Spleen (tissue), 7 donors: ENCODE measurements at regions not wholly inside any gene's neighbourhood (a gene's known extent, or its start where the extent isn't known, plus 50 kb on each side); places are given as distances from the start of the nearest gene placed in this dataset.

Source experiments
- POLR2A ChIP-seq, 3 donors: fragments of 450-650 bp; IDR thresholded peaks; one replicate each; pipeline ENCODE4 v1.5.1; 2017; ENCODE audit warnings: antibody characterized with exemption in 3 of 3, mild to moderate bottlenecking in 1 of 3
- TF ChIP-seq, protein P1 (sequence below), 11 experiments: fragments of 200-600 bp in 7 of 11; fragments of 450-650 bp in 4 of 11; sonication (generic) in 4 of 11; IDR thresholded peaks in 8 of 11; conservative IDR thresholded peaks in 3 of 11; 1 replicate in 7 of 11; 2 replicates in 4 of 11; pipeline versions ENCODE4 v1.4.0 to v1.8.0; 2016 to 2021; ENCODE audit warnings: antibody characterized with exemption in 11 of 11, inconsistent platforms in 4 of 11, mild to moderate bottlenecking in 1 of 11
- donor health status: DM: no; HTN: no; CAD: no; lungs with moderate emphysema.
- donor health status: DM: no; HTN: no; CAD: no.
- donor health status: DM: no; HTN: no; CAD: no.

DNA sequence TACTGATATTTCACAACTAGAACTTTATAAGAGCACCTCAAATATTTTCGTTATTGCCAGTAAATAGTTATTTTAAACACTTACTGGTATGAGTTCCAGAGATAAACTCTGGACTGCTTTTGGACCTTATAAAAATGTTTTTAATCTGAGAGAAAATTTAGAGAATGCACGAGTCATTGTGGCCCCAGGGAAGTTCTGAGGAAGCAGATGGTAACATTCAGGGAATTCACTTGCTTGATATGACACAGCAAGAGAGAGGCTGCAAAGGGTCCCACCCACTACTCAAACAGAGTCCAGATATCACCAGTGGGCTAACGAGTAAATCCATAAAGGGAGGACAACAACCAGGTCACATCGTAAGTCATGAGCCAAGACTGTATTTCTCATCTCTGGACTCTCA is 526.8 kb downstream of the TDRD15 start:
- TF ChIP-seq POLR2A (IDR thresholded peaks at IDR 0.05), result no peak
- TF ChIP-seq, protein P1, sequence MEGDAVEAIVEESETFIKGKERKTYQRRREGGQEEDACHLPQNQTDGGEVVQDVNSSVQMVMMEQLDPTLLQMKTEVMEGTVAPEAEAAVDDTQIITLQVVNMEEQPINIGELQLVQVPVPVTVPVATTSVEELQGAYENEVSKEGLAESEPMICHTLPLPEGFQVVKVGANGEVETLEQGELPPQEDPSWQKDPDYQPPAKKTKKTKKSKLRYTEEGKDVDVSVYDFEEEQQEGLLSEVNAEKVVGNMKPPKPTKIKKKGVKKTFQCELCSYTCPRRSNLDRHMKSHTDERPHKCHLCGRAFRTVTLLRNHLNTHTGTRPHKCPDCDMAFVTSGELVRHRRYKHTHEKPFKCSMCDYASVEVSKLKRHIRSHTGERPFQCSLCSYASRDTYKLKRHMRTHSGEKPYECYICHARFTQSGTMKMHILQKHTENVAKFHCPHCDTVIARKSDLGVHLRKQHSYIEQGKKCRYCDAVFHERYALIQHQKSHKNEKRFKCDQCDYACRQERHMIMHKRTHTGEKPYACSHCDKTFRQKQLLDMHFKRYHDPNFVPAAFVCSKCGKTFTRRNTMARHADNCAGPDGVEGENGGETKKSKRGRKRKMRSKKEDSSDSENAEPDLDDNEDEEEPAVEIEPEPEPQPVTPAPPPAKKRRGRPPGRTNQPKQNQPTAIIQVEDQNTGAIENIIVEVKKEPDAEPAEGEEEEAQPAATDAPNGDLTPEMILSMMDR (IDR thresholded peaks at IDR 0.05 in 8 of 11, conservative IDR thresholded peaks at IDR 0.05 in 3 of 11), result no peak
